ENCODE measurements at regions not wholly inside any gene's neighbourhood (a gene's known extent, or its start where the extent isn't known, plus 50 kb on each side); places are given as distances from the start of the nearest gene placed in this dataset.
"Not testable (repeated sequence)": the region's sequence is repeated elsewhere in the genome, so short reads cannot be mapped to it uniquely, and the experiment has no call there.

DNA sequence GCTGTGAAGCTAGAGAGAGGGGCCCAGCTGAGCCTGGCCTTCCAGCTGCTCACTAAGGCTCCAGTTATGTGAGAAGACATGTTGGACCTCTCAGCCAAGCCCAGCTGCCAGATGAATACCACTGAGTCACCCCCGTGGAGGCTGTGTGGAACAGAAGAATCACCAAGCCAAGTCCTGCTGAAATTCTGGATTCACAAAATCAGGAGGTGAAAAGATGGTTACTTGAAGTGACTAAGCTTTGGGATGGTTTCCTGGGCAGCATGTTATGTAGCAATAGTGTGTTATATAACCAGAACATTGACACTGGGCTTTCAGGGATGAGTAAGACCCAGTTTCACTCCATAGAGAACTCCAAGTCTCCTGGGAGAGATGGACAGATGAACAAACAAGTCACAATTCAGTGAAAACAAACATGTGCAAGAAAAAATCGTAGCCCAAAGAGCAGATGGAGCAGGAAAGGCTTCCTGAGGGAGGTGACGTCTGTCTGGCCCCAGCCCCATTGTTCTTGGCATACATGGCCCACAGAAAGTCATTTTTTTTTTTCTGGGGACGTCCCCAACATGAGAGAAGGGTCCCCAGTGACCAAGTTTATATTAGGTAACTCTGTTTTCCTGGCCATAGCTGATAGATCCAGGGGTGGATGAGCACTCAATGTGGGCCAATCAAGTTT is 64.1 kb upstream of the PDZD8 start:
- H3K36me3 ChIP-seq (ENCODE audit: control insufficient read depth in 2 of 2, insufficient read depth in 2 of 2, low read length in 1 of 2) = no peaks in the 10 kb centered on the region
- H3K4me1 ChIP-seq (ENCODE audit: control insufficient read depth in 2 of 2, insufficient read depth in 2 of 2, low read length in 1 of 2) = peaks cover 0 to 8% of the 10 kb centered on the region in 2 donors
- H3K27ac ChIP-seq (ENCODE audit: low read depth in 2 of 2, low read length in 1 of 2) = no peak overlapping the region
- H3K9me3 ChIP-seq (ENCODE audit: control insufficient read depth in 2 of 2, insufficient read depth in 1 of 2, low read depth in 1 of 2, low read length in 1 of 2) = no peaks in the 10 kb centered on the region
- no peak overlapping the region for H3K4me3 ChIP-seq (ENCODE audit: low read depth in 1 of 2, low read length in 2 of 2)
- H3K27me3 ChIP-seq (ENCODE audit: control insufficient read depth in 1 of 2, insufficient read depth in 2 of 2, low read length in 2 of 2) = no peaks in the 10 kb centered on the region
- 33 to 35% methylated on average over 4 of the region's 4 CpGs for WGBS, 2 donors

- Histone ChIP-seq H3K27ac (ENCODE audit: low read depth in 2 of 2, low read length in 1 of 2) (no peak overlapping the region), H3K9me3 (ENCODE audit: control insufficient read depth in 2 of 2, insufficient read depth in 1 of 2, low read depth in 1 of 2, low read length in 1 of 2) (no peaks in the 10 kb centered on the region), H3K4me1 (ENCODE audit: control insufficient read depth in 2 of 2, insufficient read depth in 2 of 2, low read length in 1 of 2) (no peaks in the 10 kb centered on the region), H3K4me3 (ENCODE audit: low read depth in 1 of 2, low read length in 2 of 2) (no peak overlapping the region), H3K36me3 (ENCODE audit: control insufficient read depth in 2 of 2, insufficient read depth in 2 of 2, low read length in 1 of 2) (no peaks in the 10 kb centered on the region), H3K27me3 (ENCODE audit: control insufficient read depth in 1 of 2, insufficient read depth in 2 of 2, low read length in 2 of 2) (no peaks in the 10 kb centered on the region)
- 60 to 70% methylated on average over 4 of the region's 4 CpGs for WGBS, 2 donors
Observed at GRCh38 chr10:117432866-117433265, 57.6 kb upstream of the PDZD8 start.

- Histone ChIP-seq H3K27me3 (ENCODE audit: control insufficient read depth in 1 of 2, insufficient read depth in 2 of 2, low read length in 2 of 2) (no peaks in the 10 kb centered on the region), H3K36me3 (ENCODE audit: control insufficient read depth in 2 of 2, insufficient read depth in 2 of 2, low read length in 1 of 2) (no peaks in the 10 kb centered on the region), H3K4me1 (ENCODE audit: control insufficient read depth in 2 of 2, insufficient read depth in 2 of 2, low read length in 1 of 2) (no peaks in the 10 kb centered on the region), H3K27ac (ENCODE audit: low read depth in 2 of 2, low read length in 1 of 2) (no peak overlapping the region), H3K4me3 (ENCODE audit: low read depth in 1 of 2, low read length in 2 of 2) (no peak overlapping the region), H3K9me3 (ENCODE audit: control insufficient read depth in 2 of 2, insufficient read depth in 1 of 2, low read depth in 1 of 2, low read length in 1 of 2) (no peaks in the 10 kb centered on the region)
- 74 to 78% methylated on average over 4 of the region's 4 CpGs for WGBS, 2 donors
Observed at GRCh38 chr10:117431160-117431559, 55.9 kb upstream of the PDZD8 start.

- 86 to 96% methylated on average over 2 of the region's 2 CpGs for WGBS, 2 donors
- H3K27ac ChIP-seq (ENCODE audit: low read depth in 2 of 2, low read length in 1 of 2); H3K4me3 ChIP-seq (ENCODE audit: low read depth in 1 of 2, low read length in 2 of 2); H3K36me3 ChIP-seq (ENCODE audit: control insufficient read depth in 2 of 2, insufficient read depth in 2 of 2, low read length in 1 of 2); H3K27me3 ChIP-seq (ENCODE audit: control insufficient read depth in 1 of 2, insufficient read depth in 2 of 2, low read length in 2 of 2); H3K9me3 ChIP-seq (ENCODE audit: control insufficient read depth in 2 of 2, insufficient read depth in 1 of 2, low read depth in 1 of 2, low read length in 1 of 2); H3K4me1 ChIP-seq (ENCODE audit: control insufficient read depth in 2 of 2, insufficient read depth in 2 of 2, low read length in 1 of 2): not testable (repeated sequence)
Observed at GRCh38 chr10:117430535-117430934, 55.3 kb upstream of the PDZD8 start.

DNA sequence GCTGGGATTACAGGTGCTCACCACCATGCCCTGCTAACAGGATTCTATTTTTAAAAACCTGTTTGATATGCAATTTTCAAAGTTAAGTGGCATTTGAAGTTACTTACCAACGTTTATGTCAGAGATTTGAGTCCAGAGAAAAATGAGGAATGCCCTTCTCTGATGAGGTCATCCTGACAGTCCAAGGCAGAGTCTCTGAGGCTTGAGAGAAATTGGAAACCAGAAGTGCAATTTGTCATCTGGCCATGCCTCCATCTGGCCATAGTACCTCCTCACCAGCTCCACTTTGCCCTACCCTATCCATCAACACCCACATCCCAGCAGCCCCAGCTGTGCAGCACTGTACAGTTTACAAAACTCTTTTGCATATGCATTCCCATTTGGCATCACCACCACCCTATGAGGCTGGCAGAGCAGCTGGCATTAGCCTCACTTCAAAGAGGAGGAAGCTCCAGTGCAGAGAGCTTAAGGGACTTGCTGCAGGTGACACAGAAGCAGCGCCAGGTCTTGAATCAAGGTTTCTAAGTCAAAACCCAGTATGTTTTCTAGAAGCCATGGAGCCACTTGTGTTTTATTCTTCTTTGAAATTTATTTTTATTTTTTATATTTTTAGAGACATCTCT is 54.5 kb upstream of the PDZD8 start:
- WGBS, 2 donors = 41 to 46% methylated on average over 2 of the region's 2 CpGs
- Histone ChIP-seq H3K27ac (ENCODE audit: low read depth in 2 of 2, low read length in 1 of 2) (no peak overlapping the region), H3K4me1 (ENCODE audit: control insufficient read depth in 2 of 2, insufficient read depth in 2 of 2, low read length in 1 of 2) (no peaks in the 10 kb centered on the region), H3K9me3 (ENCODE audit: control insufficient read depth in 2 of 2, insufficient read depth in 1 of 2, low read depth in 1 of 2, low read length in 1 of 2) (no peaks in the 10 kb centered on the region), H3K36me3 (ENCODE audit: control insufficient read depth in 2 of 2, insufficient read depth in 2 of 2, low read length in 1 of 2) (no peaks in the 10 kb centered on the region), H3K4me3 (ENCODE audit: low read depth in 1 of 2, low read length in 2 of 2) (no peak overlapping the region), H3K27me3 (ENCODE audit: control insufficient read depth in 1 of 2, insufficient read depth in 2 of 2, low read length in 2 of 2) (no peaks in the 10 kb centered on the region)

DNA sequence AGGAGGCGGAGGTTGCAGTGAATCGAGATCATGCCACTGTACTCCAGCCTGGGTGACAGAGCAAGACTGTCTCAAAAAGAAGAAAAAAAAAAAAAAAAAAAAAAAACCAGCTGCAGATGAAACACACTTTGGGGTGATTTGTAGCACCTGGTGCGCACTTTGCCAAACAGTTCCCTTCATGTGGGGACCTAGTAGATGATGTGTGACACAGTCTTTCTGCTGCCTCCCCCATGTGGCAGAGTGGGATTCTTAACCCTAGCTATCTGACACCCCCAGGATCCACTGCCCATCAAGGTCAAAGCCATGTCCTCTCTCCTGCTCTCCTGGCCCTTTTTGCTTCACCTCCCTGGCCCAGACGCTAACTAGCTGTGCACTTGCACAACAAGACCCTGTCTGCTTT is 52.1 kb upstream of the PDZD8 start:
- no peak overlapping the region for H3K4me3 ChIP-seq (ENCODE audit: low read depth in 1 of 2, low read length in 2 of 2)
- no peaks in the 10 kb centered on the region for H3K9me3 ChIP-seq (ENCODE audit: control insufficient read depth in 2 of 2, insufficient read depth in 1 of 2, low read depth in 1 of 2, low read length in 1 of 2)
- no peaks in the 10 kb centered on the region for H3K4me1 ChIP-seq (ENCODE audit: control insufficient read depth in 2 of 2, insufficient read depth in 2 of 2, low read length in 1 of 2)
- no peak overlapping the region for H3K27ac ChIP-seq (ENCODE audit: low read depth in 2 of 2, low read length in 1 of 2)
- H3K36me3 ChIP-seq (ENCODE audit: control insufficient read depth in 2 of 2, insufficient read depth in 2 of 2, low read length in 1 of 2) = no peaks in the 10 kb centered on the region
- H3K27me3 ChIP-seq (ENCODE audit: control insufficient read depth in 1 of 2, insufficient read depth in 2 of 2, low read length in 2 of 2) = no peaks in the 10 kb centered on the region
- 72 to 80% methylated on average over 4 of the region's 4 CpGs for WGBS, 2 donors

GRCh38 chr10:117425974-117426566 is 50.8 kb upstream of the PDZD8 start:
- Histone ChIP-seq H3K27ac (ENCODE audit: low read depth in 2 of 2, low read length in 1 of 2) (no peak overlapping the region), H3K4me1 (ENCODE audit: control insufficient read depth in 2 of 2, insufficient read depth in 2 of 2, low read length in 1 of 2) (no peaks in the 10 kb centered on the region), H3K9me3 (ENCODE audit: control insufficient read depth in 2 of 2, insufficient read depth in 1 of 2, low read depth in 1 of 2, low read length in 1 of 2) (no peaks in the 10 kb centered on the region), H3K36me3 (ENCODE audit: control insufficient read depth in 2 of 2, insufficient read depth in 2 of 2, low read length in 1 of 2) (no peaks in the 10 kb centered on the region), H3K4me3 (ENCODE audit: low read depth in 1 of 2, low read length in 2 of 2) (no peak overlapping the region), H3K27me3 (ENCODE audit: control insufficient read depth in 1 of 2, insufficient read depth in 2 of 2, low read length in 2 of 2) (no peaks in the 10 kb centered on the region)
- 81 to 82% methylated on average over 5 of the region's 5 CpGs for WGBS, 2 donors

DNA sequence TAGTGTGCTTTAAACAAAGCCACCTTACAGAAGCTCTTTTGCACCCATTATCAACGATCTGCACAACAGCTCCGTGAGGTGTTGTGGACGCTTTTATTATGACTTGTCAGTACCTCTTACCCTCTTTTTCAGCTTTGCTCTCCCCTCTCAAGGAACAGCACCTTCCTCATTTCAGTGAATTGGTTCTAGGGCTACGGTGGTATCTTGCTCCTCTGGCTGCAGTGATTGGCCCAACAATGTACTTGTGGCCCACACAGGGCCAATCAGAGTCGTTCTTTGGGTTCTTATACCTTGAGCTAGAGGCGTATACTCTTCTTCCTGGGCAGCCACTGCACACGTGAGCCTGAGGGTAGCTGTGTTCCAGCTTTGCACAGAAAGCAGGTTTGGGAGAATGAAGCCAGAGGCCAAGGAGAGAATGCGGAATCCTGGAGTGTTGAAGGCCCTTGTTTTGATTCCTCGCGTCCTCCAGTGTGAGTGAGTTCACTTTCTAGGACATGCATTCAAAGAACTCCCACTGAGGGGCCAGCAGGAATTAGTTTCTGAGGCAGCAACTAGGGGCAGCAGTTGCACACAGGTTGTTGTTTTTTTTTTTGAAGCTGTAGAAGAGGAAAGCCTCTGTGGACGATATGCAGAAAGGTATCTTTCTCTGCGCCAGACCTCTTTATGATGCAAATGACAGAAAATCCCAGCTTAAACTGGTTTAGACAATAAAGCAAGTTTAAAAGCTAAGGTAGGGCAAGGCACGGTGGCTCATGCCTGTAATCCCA is 49.8 kb upstream of the PDZD8 start:
- H3K4me1 ChIP-seq (ENCODE audit: control insufficient read depth in 2 of 2, insufficient read depth in 2 of 2, low read length in 1 of 2) = peaks cover 3 to 6% of the 10 kb centered on the region in 2 donors
- no peaks in the 10 kb centered on the region for H3K36me3 ChIP-seq (ENCODE audit: control insufficient read depth in 2 of 2, insufficient read depth in 2 of 2, low read length in 1 of 2)
- WGBS, 2 donors = 78 to 79% methylated on average over 13 of the region's 13 CpGs
- no peak overlapping the region for H3K4me3 ChIP-seq (ENCODE audit: low read depth in 1 of 2, low read length in 2 of 2)
- H3K27me3 ChIP-seq (ENCODE audit: control insufficient read depth in 1 of 2, insufficient read depth in 2 of 2, low read length in 2 of 2) = no peaks in the 10 kb centered on the region
- H3K9me3 ChIP-seq (ENCODE audit: control insufficient read depth in 2 of 2, insufficient read depth in 1 of 2, low read depth in 1 of 2, low read length in 1 of 2) = no peaks in the 10 kb centered on the region
- H3K27ac ChIP-seq (ENCODE audit: low read depth in 2 of 2, low read length in 1 of 2) = no peak overlapping the region

All from esophagus (tissue), 2 donors.